Stimulated activated CD8-positive, alpha-beta memory T cell treated with anti-CD3 and anti-CD28 coated beads, Interleukin-15, amount 100 ng/mL, for 4 hours (primary cell): ENCODE measurements at regions not wholly inside any gene's neighbourhood (a gene's known extent, or its start where the extent isn't known, plus 50 kb on each side); places are given as distances from the start of the nearest gene placed in this dataset.
"Not testable (repeated sequence)": the region's sequence is repeated elsewhere in the genome, so short reads cannot be mapped to it uniquely, and the experiment has no call there.

Experiments used
- DNase-seq, 2 donors: peaks; one replicate each; pipeline ENCODE4 v3.0.0-alpha.2; 2020; ENCODE audit warnings: low read depth in 2 of 2

GRCh38 chr7:67301667-67302066, 305.0 kb downstream of the TYW1 start:
- DNase-seq, result no peak

- peak; percentile 92 to 98 for DNase-seq
Observed at GRCh38 chr7:67302113-67303039, 305.7 kb downstream of the TYW1 start.

- not testable (repeated sequence) for DNase-seq
Observed at GRCh38 chr7:67304846-67305245, 308.2 kb downstream of the TYW1 start.

- no peak for DNase-seq
Observed at GRCh38 chr7:67306331-67306730, 309.7 kb downstream of the TYW1 start.

GRCh38 chr7:67309764-67310549, 313.3 kb downstream of the TYW1 start:
- no peak for DNase-seq

- DNase-seq, result no peak
Observed at GRCh38 chr7:67311901-67312300, 315.3 kb downstream of the TYW1 start.

GRCh38 chr7:67313213-67313612, 316.6 kb downstream of the TYW1 start:
- DNase-seq, result no peak

- DNase-seq, result not testable (repeated sequence)
Observed at GRCh38 chr7:67316902-67317301, 320.3 kb downstream of the TYW1 start.

- not testable (repeated sequence) for DNase-seq
Observed at GRCh38 chr7:67328257-67328656, 331.6 kb downstream of the TYW1 start.

GRCh38 chr7:67335165-67335564, 338.5 kb downstream of the TYW1 start:
- not testable (repeated sequence) for DNase-seq

- not testable (repeated sequence) for DNase-seq
Observed at GRCh38 chr7:67335663-67336062, 339.0 kb downstream of the TYW1 start.

- DNase-seq, result not testable (repeated sequence)
Observed at GRCh38 chr7:67338545-67338944, 341.9 kb downstream of the TYW1 start.

GRCh38 chr7:67341153-67341768, 344.6 kb downstream of the TYW1 start:
- no peak for DNase-seq

- DNase-seq, result no peak
Observed at GRCh38 chr7:67343114-67343513, 346.5 kb downstream of the TYW1 start.

- no peak for DNase-seq
Observed at GRCh38 chr7:67343572-67343971, 346.9 kb downstream of the TYW1 start.

- no peak for DNase-seq
Observed at GRCh38 chr7:67344481-67345193, 348.0 kb downstream of the TYW1 start.

- DNase-seq, result no peak
Observed at GRCh38 chr7:67346126-67346525, 349.5 kb downstream of the TYW1 start.

- DNase-seq, result no peak
Observed at GRCh38 chr7:67346876-67347275, 350.2 kb downstream of the TYW1 start.

- no peak for DNase-seq
Observed at GRCh38 chr7:67348171-67348570, 351.5 kb downstream of the TYW1 start.

- DNase-seq, result not testable (repeated sequence)
Observed at GRCh38 chr7:67357653-67358052, 361.0 kb downstream of the TYW1 start.

- not testable (repeated sequence) for DNase-seq
Observed at GRCh38 chr7:67358316-67358715, 361.7 kb downstream of the TYW1 start.

GRCh38 chr7:67358738-67359137, 362.1 kb downstream of the TYW1 start:
- not testable (repeated sequence) for DNase-seq
